ENCODE measurements at regions not wholly inside any gene's neighbourhood (a gene's known extent, or its start where the extent isn't known, plus 50 kb on each side); places are given as distances from the start of the nearest gene placed in this dataset.

- H2AFZ ChIP-seq (ENCODE audit: low read length): no peak overlapping the region
- no peaks in the 10 kb centered on the region for H4K20me1 ChIP-seq (ENCODE audit: insufficient read depth, low read length, poor library complexity, severe bottlenecking)
- no peaks in the 10 kb centered on the region for H3K4me1 ChIP-seq (ENCODE audit: insufficient read depth, low read length, poor library complexity, severe bottlenecking)
- no peak overlapping the region for H3K4me2 ChIP-seq (ENCODE audit: low read depth, low read length, poor library complexity, severe bottlenecking)
- no peak overlapping the region for H3K9ac ChIP-seq (ENCODE audit: low read depth, low read length, poor library complexity, severe bottlenecking)
- no peaks in the 10 kb centered on the region for H3K9me3 ChIP-seq (ENCODE audit: insufficient read depth, low read depth, low read length)
- H3K27me3 ChIP-seq (ENCODE audit: insufficient read depth, low read length, poor library complexity, severe bottlenecking): no peaks in the 10 kb centered on the region
- H3K79me2 ChIP-seq (ENCODE audit: insufficient read depth, low read length): no peaks in the 10 kb centered on the region
- no peaks in the 10 kb centered on the region for H3F3A ChIP-seq (ENCODE audit: low read depth)
- H3K4me3 ChIP-seq (ENCODE audit: low read length, poor library complexity, severe bottlenecking): no peak overlapping the region
- TF ChIP-seq EZH2phosphoT487 (IDR thresholded peaks at IDR 0.05; ENCODE audit: borderline replicate concordance) (no peak), CTCF (conservative IDR thresholded peaks at IDR 0.05; ENCODE audit: low read length) (no peak)
- H3K9me2 ChIP-seq (replicated peaks; ENCODE audit: low read depth, low read length): no peaks in the 10 kb centered on the region
- no peaks in the 10 kb centered on the region for H3K36me3 ChIP-seq (ENCODE audit: insufficient read depth, low read length)
Measured at GRCh38 chr18:10166164-10166807, 252.5 kb downstream of the VAPA start.

- H3K4me1 ChIP-seq (ENCODE audit: insufficient read depth, low read length, poor library complexity, severe bottlenecking): no peaks in the 10 kb centered on the region
Measured at GRCh38 chr18:10167759-10168158, 253.9 kb downstream of the VAPA start.

GRCh38 chr18:10168477-10168876 lies 254.7 kb downstream of the VAPA start:
- no peaks in the 10 kb centered on the region for H3K36me3 ChIP-seq (ENCODE audit: insufficient read depth, low read length)
- H3K4me1 ChIP-seq (ENCODE audit: insufficient read depth, low read length, poor library complexity, severe bottlenecking): no peaks in the 10 kb centered on the region
- TF ChIP-seq CTCF (conservative IDR thresholded peaks at IDR 0.05; ENCODE audit: low read length) (no peak), EZH2phosphoT487 (IDR thresholded peaks at IDR 0.05; ENCODE audit: borderline replicate concordance) (no peak)
- H3K9ac ChIP-seq (ENCODE audit: low read depth, low read length, poor library complexity, severe bottlenecking): no peak overlapping the region
- no peak overlapping the region for H3K4me2 ChIP-seq (ENCODE audit: low read depth, low read length, poor library complexity, severe bottlenecking)
- no peaks in the 10 kb centered on the region for H3K27me3 ChIP-seq (ENCODE audit: insufficient read depth, low read length, poor library complexity, severe bottlenecking)
- no peaks in the 10 kb centered on the region for H3K9me3 ChIP-seq (ENCODE audit: insufficient read depth, low read depth, low read length)
- no peaks in the 10 kb centered on the region for H3K9me2 ChIP-seq (replicated peaks; ENCODE audit: low read depth, low read length)
- H4K20me1 ChIP-seq (ENCODE audit: insufficient read depth, low read length, poor library complexity, severe bottlenecking): no peaks in the 10 kb centered on the region
- H3K4me3 ChIP-seq (ENCODE audit: low read length, poor library complexity, severe bottlenecking): no peak overlapping the region
- no peaks in the 10 kb centered on the region for H3F3A ChIP-seq (ENCODE audit: low read depth)
- H2AFZ ChIP-seq (ENCODE audit: low read length): no peak overlapping the region
- H3K79me2 ChIP-seq (ENCODE audit: insufficient read depth, low read length): no peaks in the 10 kb centered on the region

More at GRCh38 chr18:10167759-10168158, 253.9 kb downstream of the VAPA start:
- Histone ChIP-seq H4K20me1 (ENCODE audit: insufficient read depth, low read length, poor library complexity, severe bottlenecking) (no peaks in the 10 kb centered on the region), H3K4me3 (ENCODE audit: low read length, poor library complexity, severe bottlenecking) (no peak overlapping the region), H3K9me3 (ENCODE audit: insufficient read depth, low read depth, low read length) (no peaks in the 10 kb centered on the region), H3K4me2 (ENCODE audit: low read depth, low read length, poor library complexity, severe bottlenecking) (no peak overlapping the region), H3K27me3 (ENCODE audit: insufficient read depth, low read length, poor library complexity, severe bottlenecking) (no peaks in the 10 kb centered on the region), H3K9me2 (replicated peaks; ENCODE audit: low read depth, low read length) (no peaks in the 10 kb centered on the region), H3K9ac (ENCODE audit: low read depth, low read length, poor library complexity, severe bottlenecking) (no peak overlapping the region), H3F3A (ENCODE audit: low read depth) (no peaks in the 10 kb centered on the region), H3K36me3 (ENCODE audit: insufficient read depth, low read length) (no peaks in the 10 kb centered on the region), H3K79me2 (ENCODE audit: insufficient read depth, low read length) (no peaks in the 10 kb centered on the region), H2AFZ (ENCODE audit: low read length) (no peak overlapping the region)
- TF ChIP-seq EZH2phosphoT487 (IDR thresholded peaks at IDR 0.05; ENCODE audit: borderline replicate concordance) (no peak), CTCF (conservative IDR thresholded peaks at IDR 0.05; ENCODE audit: low read length) (no peak)
